C4-2B (cell line): ENCODE measurements at regions not wholly inside any gene's neighbourhood (a gene's known extent, or its start where the extent isn't known, plus 50 kb on each side); places are given as distances from the start of the nearest gene placed in this dataset.

Source experiments
- H3K27ac ChIP-seq: fragments of 450-650 bp; 2 replicates; pipeline ENCODE4 v1.5.1; 2017
- ZFX ChIP-seq: fragments of 450-650 bp; IDR thresholded peaks from 2 replicates; pipeline ENCODE4 v1.6.1; 2017
- TF ChIP-seq, protein P1 (sequence below): fragments of 450-650 bp; conservative IDR thresholded peaks from 2 replicates; pipeline ENCODE4 v1.5.1; 2017; ENCODE audit warnings: mild to moderate bottlenecking

DNA sequence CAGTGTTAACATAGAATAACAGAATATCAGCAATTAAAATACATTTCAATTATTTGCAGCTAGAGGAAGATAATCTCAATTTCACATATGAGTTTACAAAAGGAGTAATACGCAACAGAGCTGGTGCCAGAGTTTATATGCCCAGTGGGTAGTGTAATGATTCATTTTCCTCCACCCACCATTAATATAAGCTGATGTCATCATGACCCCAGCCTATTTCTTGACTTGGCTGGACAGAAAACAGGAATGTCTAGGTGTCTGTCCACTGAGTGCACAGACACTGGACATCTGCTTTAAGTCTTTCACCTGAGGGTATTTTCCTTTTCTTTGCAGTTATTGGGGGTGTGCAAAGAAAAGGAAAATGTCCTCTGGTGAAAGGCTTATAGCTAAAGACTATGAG lies 335.5 kb downstream of the TBC1D4 start:
- TF ChIP-seq, protein P1, sequence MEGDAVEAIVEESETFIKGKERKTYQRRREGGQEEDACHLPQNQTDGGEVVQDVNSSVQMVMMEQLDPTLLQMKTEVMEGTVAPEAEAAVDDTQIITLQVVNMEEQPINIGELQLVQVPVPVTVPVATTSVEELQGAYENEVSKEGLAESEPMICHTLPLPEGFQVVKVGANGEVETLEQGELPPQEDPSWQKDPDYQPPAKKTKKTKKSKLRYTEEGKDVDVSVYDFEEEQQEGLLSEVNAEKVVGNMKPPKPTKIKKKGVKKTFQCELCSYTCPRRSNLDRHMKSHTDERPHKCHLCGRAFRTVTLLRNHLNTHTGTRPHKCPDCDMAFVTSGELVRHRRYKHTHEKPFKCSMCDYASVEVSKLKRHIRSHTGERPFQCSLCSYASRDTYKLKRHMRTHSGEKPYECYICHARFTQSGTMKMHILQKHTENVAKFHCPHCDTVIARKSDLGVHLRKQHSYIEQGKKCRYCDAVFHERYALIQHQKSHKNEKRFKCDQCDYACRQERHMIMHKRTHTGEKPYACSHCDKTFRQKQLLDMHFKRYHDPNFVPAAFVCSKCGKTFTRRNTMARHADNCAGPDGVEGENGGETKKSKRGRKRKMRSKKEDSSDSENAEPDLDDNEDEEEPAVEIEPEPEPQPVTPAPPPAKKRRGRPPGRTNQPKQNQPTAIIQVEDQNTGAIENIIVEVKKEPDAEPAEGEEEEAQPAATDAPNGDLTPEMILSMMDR: no peak
- no peak for TF ChIP-seq ZFX
- H3K27ac ChIP-seq: no peak overlapping the region

DNA sequence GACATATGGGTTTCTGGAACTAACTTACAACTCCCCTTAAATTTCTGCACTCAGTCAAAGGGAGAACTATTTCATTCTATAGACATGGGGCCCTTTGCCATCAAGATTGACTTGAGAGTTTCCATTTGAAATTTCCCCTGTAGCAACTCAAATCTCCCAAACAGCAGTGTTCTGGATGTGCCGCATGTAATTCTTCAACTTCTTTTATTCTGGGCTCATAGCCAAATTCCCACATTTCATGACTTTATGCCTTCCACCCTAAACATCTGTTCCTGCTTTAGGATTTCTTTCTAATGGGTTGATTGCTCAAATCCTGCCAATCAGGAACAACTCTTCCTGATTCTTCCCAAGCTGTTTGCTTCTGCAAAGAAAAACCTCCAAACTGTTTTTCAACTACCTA lies 336.0 kb downstream of the TBC1D4 start:
- TF ChIP-seq, protein P1: no peak
- TF ChIP-seq ZFX: no peak
- no peak overlapping the region for H3K27ac ChIP-seq

DNA sequence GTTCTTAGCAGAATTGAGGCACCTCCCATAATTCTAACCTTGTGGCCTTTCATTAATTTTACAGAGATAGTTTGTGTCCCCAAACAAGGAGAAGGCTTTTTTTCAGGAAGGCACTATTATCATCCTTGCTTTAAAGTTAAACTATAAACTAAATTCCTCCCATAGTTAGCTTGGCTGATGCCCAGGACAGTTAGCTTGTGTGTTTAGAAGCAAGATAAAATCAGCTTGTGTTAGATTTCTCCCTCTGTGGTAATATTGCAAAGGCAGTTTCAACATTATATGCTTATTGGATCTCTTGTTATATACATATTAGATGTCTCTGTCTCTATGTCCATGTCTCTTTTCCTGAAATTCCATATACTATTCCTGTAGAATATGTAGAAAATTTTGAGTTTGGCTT lies 342.7 kb downstream of the TBC1D4 start:
- TF ChIP-seq ZFX: no peak
- TF ChIP-seq, protein P1: no peak
- no peak overlapping the region for H3K27ac ChIP-seq

DNA sequence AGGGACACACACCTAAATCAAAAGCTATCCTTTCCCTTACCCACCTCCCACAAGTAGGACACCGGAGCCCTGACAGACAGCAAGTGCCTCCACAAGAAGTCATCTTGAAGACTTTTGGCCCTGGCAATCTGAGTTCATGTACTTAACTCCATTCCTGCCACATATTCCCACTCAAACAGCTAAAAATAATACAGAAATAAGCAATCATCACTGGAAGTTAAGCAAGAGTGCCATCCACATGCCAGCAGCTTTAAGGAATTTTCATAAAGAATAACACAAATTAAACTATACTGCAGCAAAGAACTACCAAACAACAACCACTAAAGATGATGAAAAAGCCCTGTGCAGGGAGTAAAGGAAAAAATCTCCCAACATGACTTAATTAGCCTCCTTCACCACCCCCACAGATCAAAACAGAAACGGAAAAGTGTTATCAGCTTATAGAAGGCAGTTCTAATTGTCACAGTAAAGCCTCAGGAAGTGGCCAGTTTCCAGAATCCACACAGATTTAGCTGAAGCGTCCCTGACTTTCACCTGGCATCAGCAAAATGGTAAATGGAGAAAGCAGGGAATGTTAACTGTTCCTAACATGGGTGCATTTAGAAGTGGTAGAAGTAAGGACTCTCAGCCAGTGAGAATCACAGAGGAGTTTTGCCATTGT lies 343.9 kb downstream of the TBC1D4 start:
- H3K27ac ChIP-seq: no peak overlapping the region
- TF ChIP-seq ZFX: no peak
- TF ChIP-seq, protein P1: no peak

DNA sequence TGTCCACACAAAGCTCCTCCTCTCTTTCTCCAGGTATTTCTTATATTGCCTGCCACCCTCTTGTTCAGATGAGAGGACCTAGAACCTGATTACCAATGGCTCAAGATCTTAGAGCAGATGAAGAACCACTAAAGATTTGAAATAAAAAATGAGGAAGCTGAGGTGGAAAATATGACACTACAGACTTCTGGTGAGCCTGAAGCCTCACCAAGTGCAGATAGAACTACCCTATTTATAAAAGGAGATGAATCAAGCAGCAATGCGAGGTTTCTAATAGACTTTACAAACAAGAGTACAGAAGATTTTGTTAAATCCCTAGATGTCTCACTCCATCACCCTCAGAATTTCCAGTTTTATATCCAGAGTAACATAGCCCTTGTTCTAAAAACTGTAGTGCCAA lies 345.8 kb downstream of the TBC1D4 start:
- no peak for TF ChIP-seq ZFX
- TF ChIP-seq, protein P1: no peak
- no peak overlapping the region for H3K27ac ChIP-seq

DNA sequence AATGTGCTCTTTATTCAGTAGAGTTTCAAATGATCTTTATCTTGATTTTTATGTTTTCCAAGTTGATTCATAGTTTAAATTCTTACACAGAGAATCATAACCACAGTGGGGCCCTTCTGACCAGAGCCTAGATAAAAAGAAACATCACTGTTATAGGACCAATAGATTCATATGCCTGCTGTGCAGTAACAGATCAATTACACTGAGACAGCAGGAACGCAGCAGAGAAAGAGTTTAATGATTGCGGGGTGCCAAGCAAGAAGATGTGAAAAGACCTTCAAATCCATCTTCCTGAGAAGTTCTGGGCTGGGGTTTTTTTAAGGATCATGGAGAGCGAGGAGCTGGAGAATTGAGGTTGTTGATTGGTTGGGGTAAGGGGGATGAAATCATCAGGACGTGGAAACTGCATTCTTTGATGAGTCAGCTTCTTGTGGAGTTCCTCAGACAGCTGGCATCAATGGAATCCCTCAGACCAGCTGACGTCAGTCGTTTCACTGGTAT lies 346.6 kb downstream of the TBC1D4 start:
- H3K27ac ChIP-seq: no peak overlapping the region
- TF ChIP-seq, protein P1: no peak
- TF ChIP-seq ZFX: no peak

DNA sequence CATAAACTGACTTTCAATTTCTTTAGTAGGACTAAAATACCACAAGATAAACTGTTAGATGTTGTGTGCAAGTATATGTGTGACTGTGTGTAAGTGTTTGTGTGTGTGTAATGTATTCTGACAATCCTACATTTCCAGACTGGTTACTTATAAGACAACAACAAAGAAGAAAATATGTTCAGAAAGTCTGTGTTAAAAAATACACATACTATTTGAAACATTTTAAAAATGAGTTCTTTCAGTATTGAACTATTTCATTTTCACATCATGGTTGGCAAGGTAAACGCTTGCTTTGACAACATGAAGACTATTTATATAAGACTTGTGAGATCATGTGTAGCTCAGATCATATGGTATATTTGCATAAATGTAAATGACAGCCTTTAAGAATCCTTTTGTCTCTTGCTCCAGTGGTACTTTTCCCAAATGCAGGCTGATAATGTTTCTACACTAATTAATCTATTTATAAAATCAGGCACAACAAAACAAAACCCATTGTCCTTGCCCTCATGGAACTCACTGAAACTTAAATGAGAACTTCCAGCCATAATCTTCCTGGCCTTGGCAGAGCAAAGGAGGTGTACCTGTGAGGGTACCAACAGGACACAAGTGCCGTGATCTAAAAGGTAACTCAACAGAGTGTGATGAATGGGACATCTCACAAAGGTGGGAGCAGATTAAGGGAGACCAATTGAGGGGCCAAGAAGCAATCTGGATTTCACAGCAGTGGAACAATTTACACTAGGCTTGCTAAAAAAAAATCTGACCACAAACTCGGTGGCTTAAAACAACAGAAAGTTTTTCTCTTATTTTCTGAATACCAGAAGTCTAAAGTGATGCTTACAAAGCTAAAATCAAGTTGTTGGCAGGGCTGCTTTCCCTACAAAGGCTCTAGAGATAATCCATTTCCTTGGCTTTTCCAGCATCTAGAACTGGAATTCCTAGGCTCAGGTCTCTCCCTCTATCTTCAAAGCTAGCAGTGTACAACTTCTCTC lies 349.0 kb downstream of the TBC1D4 start:
- H3K27ac ChIP-seq: no peak overlapping the region
- no peak for TF ChIP-seq ZFX
- TF ChIP-seq, protein P1: no peak
